Ectodermal cell (in vitro differentiated cells): ENCODE measurements at regions not wholly inside any gene's neighbourhood (a gene's known extent, or its start where the extent isn't known, plus 50 kb on each side); places are given as distances from the start of the nearest gene placed in this dataset.
A peak's percentile ranks its signal among the peaks of the same experiment; 100 is the strongest.

Experiments
- H3K27ac ChIP-seq: 2 replicates; pipeline ENCODE4 v1.7.0; 2013; ENCODE audit warnings: mild to moderate bottlenecking, low read depth, low read length; ENCODE audit not compliant: insufficient read depth, poor library complexity, severe bottlenecking
- H3K27me3 ChIP-seq: 2 replicates; pipeline ENCODE4 v1.7.0; 2013; ENCODE audit warnings: mild to moderate bottlenecking, low read length; ENCODE audit not compliant: insufficient read depth, control insufficient read depth, poor library complexity, severe bottlenecking
- H3K36me3 ChIP-seq: one replicate; pipeline ENCODE4 v1.7.0; 2013; ENCODE audit warnings: low read length; ENCODE audit not compliant: control insufficient read depth, insufficient read depth
- H3K4me1 ChIP-seq: one replicate; pipeline ENCODE4 v1.7.0; 2013; ENCODE audit warnings: low read length; ENCODE audit not compliant: control insufficient read depth, insufficient read depth
- H3K4me3 ChIP-seq: 2 replicates; pipeline ENCODE4 v1.7.0; 2013; ENCODE audit warnings: low read depth, low read length, control low read depth; ENCODE audit not compliant: insufficient read depth
- H3K9me3 ChIP-seq: 2 replicates; pipeline ENCODE4 v1.7.0; 2013; ENCODE audit warnings: mild to moderate bottlenecking, low read length, moderate library complexity; ENCODE audit not compliant: control insufficient read depth
- WGBS, 2 experiments: methylation state at CpG; one replicate each; pipeline ENCODE4 v1.1.7; 2013; ENCODE audit warnings: missing lambda C conversion rate in 2 of 2; 5-methylcytosine and 5-hydroxymethylcytosine counted together

DNA sequence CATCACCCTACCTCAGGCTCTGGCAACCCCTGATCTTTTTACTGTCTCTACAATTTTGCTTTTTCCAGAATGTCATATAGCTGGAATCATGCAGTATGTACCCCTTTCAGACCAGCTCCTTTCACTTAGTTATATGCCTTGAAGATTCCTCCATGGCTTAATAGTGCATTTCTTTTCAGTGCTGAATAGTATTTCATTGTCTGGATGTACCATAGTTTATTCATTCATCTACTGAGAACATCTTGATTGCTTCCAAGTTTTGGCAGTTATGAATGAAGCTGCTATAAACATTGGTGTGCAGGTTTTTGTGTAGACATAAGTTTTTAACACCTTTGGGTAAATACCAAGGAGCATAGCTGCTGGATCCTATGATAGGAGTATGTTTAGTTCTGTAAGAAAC lies 50.8 kb upstream of the ANP32A start:
- peaks cover 4% of the 10 kb centered on the region for H3K27me3 ChIP-seq
- H3K27ac ChIP-seq: no peak overlapping the region
- H3K4me3 ChIP-seq: no peak overlapping the region
- no peaks in the 10 kb centered on the region for H3K4me1 ChIP-seq
- no peaks in the 10 kb centered on the region for H3K36me3 ChIP-seq
- no peaks in the 10 kb centered on the region for H3K9me3 ChIP-seq

DNA sequence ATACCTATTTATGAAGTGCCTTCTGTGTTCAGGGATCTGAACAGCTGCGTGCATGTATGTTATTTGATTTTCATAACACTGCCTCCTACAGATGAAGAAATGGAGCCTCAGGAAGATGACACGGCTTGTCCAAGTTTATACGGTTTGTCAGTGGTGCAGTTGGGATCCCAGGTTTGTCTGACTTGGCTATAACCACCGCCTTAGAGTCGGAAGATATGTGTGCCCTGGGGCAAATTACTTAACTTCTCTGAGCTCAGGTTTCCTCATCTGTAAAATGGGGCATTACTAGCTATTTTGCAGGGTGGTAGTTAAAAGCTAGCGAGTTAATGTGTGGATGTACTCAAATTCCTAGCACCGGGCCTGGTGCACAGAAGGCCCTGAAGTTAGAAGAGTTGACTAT lies 54.1 kb upstream of the ANP32A start:
- no peaks in the 10 kb centered on the region for H3K9me3 ChIP-seq
- 81 to 86% methylated on average over 7 of the region's 7 CpGs for WGBS, 2 experiments
- no peaks in the 10 kb centered on the region for H3K36me3 ChIP-seq
- peaks cover 4% of the 10 kb centered on the region for H3K27me3 ChIP-seq
- no peak overlapping the region for H3K27ac ChIP-seq
- H3K4me3 ChIP-seq: peak overlapping the region; percentile 44
- no peaks in the 10 kb centered on the region for H3K4me1 ChIP-seq

DNA sequence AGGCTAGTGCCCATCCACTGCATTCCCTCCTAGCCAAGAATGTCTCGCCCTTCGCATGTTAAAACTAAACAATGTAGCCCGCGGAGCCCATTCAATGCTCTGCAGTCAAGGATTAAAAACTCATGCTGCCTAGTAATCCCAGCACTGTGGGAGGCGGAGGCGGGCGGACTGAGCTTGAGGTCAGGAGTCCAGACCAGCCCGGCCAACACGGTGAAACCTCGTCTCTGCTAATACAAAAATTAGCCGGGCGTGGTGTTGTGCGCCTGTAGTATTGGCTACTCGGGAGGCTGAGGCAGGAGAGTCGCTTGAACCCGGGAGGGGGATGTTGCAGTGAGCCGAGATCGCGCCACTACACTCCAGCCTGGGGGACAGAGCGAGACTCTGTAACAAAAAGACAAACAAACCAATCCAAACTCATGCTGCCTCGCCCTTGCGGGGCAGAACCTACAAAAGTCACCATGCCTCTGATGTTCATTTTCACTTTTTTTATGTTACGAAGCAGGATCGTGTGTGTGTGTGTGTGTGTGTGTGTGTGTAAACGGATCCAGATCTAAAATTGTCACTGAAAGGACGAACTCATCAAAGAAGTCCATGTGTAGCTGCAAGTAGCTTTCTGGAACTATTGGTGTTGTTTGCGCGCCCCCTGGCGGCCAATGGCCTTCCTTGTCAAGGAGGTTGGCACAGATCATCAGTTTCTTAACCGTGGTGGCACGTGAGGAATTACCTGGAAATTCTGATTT lies 54.8 kb upstream of the SPESP1 start:
- WGBS, 2 experiments: 1% methylated on average over 31 of the region's 31 CpGs

DNA sequence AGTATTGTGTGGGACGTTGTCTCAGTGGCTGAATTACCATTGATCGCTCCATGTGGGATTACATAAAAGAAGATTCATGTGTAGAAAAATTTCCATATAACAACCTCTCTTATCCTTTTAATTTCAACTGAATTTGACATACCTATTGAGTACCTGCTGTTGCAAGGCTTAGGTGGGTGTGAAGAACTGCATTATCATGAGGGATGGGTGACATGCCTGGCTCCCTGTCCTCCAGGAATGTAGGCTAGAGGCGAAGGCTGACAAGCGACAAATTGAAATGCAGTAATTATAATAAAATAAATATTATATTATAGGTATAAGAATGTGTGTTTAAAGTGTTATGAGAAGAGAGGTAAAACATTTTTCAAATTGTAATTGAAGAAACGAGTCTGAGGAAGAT lies 52.7 kb upstream of the SPESP1 start:
- H3K27me3 ChIP-seq: peaks cover 4% of the 10 kb centered on the region
- WGBS, 2 experiments: 95% methylated on average over 3 to 4 of the region's 5 CpGs
- H3K27ac ChIP-seq: no peak overlapping the region
- no peak overlapping the region for H3K4me3 ChIP-seq
- no peaks in the 10 kb centered on the region for H3K36me3 ChIP-seq
- H3K4me1 ChIP-seq: no peaks in the 10 kb centered on the region
- no peaks in the 10 kb centered on the region for H3K9me3 ChIP-seq

More for the DNA sequence above, 54.8 kb upstream of the SPESP1 start:
- H3K27me3 ChIP-seq: peaks cover 4% of the 10 kb centered on the region
- H3K9me3 ChIP-seq: no peaks in the 10 kb centered on the region
- peak overlapping the region; percentile 44 for H3K4me3 ChIP-seq
- no peaks in the 10 kb centered on the region for H3K36me3 ChIP-seq
- H3K27ac ChIP-seq: no peak overlapping the region
- no peaks in the 10 kb centered on the region for H3K4me1 ChIP-seq

DNA sequence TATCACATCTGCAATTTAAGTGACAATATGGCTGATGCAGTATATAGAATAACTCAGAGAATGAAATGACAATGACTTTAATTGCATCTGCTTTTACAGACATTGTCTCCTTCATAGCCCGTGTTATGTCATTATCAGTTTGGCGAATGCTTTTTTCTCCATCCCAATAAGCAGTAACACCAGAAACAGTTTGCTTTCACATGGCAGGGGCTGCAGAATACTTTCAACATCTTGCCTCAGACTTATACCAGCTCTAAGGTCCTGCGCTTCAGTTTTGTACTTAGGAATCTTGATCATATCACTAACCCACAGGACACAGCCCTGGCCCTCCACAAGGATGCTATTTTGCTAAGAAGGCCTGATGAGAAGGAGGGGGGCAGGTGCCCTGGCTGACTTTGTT lies 49.9 kb upstream of the SPESP1 start:
- Histone ChIP-seq H3K36me3 (no peaks in the 10 kb centered on the region), H3K27me3 (no peaks in the 10 kb centered on the region), H3K4me3 (no peak overlapping the region), H3K27ac (no peak overlapping the region), H3K4me1 (no peaks in the 10 kb centered on the region), H3K9me3 (no peaks in the 10 kb centered on the region)
- 97 to 98% methylated on average over 3 of the region's 3 CpGs for WGBS, 2 experiments
